NB4 (cell line): ENCODE measurements at regions not wholly inside any gene's neighbourhood (a gene's known extent, or its start where the extent isn't known, plus 50 kb on each side); places are given as distances from the start of the nearest gene placed in this dataset.

Source experiments
- DNase-seq: peaks from one replicate; pipeline ENCODE4 v3.0.0; 2010; ENCODE audit warnings: low read depth
- H3K4me3 ChIP-seq: one replicate; pipeline ENCODE4 v1.5.1; 2011; ENCODE audit warnings: mild to moderate bottlenecking, low read depth, low read length, moderate library complexity
- MAX ChIP-seq: IDR thresholded peaks from 2 replicates; pipeline ENCODE4 v1.6.1; 2011; ENCODE audit warnings: low read depth, low read length
- MYC ChIP-seq: IDR thresholded peaks from 2 replicates; pipeline ENCODE4 v1.6.1; 2011; ENCODE audit warnings: low read depth, low read length
- POLR2A ChIP-seq: IDR thresholded peaks from 2 replicates; pipeline ENCODE4 v1.6.1; 2011; ENCODE audit warnings: mild to moderate bottlenecking; ENCODE audit not compliant: insufficient read length; ENCODE audit errors: extremely low read depth
- TF ChIP-seq, protein P1 (sequence below): IDR thresholded peaks from one replicate; pipeline ENCODE4 v1.5.1; 2012; ENCODE audit warnings: low read depth, low read length

DNA sequence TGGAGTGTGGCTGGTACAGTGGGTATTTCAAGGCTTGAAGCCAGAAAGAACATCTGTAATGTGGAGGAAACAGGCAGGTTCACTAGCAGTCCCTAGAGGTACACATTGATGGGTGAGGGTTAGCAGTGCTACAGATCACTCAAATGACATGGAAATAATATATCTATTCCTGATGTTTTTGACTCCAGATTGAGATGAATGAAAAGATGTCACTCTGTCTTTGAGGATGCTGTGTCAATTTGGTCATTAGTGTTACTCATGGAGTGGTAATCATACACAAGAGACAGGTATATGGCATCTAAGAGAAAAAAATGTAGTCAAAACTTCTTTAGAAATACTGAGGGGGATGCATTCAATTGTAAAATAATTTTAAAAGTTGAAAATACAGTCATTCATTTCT is 135.1 kb downstream of the ZIC1 start:
- DNase-seq = no peak
- no peak overlapping the region for H3K4me3 ChIP-seq
- TF ChIP-seq MYC (no peak), MAX (no peak), POLR2A (no peak)
- TF ChIP-seq, protein P1, sequence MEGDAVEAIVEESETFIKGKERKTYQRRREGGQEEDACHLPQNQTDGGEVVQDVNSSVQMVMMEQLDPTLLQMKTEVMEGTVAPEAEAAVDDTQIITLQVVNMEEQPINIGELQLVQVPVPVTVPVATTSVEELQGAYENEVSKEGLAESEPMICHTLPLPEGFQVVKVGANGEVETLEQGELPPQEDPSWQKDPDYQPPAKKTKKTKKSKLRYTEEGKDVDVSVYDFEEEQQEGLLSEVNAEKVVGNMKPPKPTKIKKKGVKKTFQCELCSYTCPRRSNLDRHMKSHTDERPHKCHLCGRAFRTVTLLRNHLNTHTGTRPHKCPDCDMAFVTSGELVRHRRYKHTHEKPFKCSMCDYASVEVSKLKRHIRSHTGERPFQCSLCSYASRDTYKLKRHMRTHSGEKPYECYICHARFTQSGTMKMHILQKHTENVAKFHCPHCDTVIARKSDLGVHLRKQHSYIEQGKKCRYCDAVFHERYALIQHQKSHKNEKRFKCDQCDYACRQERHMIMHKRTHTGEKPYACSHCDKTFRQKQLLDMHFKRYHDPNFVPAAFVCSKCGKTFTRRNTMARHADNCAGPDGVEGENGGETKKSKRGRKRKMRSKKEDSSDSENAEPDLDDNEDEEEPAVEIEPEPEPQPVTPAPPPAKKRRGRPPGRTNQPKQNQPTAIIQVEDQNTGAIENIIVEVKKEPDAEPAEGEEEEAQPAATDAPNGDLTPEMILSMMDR = no peak

DNA sequence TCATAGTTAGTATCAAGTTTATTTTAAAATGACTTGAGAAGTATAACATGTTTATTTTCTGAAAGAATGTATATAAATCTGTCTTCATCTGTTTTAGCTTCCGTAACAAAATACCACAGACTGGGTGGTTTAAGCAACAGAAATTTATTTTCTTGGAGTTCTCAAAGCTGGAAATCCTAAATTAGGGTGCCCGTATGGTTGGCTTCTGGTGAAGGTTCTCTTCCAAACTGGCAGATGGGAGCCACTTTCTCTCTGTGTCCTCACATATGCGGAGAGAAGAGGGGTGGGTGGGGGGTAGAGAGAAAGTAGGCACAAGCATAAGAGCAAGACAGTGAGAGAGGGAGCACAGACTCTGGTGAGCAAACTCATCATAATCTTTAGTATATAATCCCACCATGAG is 142.3 kb downstream of the ZIC1 start:
- no peak for DNase-seq
- H3K4me3 ChIP-seq = no peak overlapping the region
- TF ChIP-seq POLR2A (no peak), MAX (no peak), MYC (no peak)
- TF ChIP-seq, protein P1 = no peak

DNA sequence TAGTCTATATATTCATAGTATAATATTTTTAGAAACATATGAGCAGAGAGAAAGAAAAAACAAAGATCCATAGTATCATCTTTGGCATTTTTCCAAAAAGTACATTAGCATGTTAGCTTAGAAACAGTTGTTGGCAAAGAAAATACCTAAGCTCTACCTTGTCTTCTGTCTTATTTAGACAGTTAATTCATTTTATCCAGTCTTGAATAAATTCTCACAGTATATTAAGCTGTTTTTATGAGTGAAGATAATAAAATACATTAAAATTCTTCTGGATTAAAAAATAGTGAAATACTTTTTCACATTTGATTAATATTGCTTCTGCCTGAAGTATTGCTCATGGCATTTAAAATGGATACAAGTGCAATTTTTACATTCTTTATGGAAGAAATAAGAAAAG is 145.2 kb downstream of the ZIC1 start:
- no peak for TF ChIP-seq POLR2A
- TF ChIP-seq, protein P1 = no peak
- TF ChIP-seq MAX = no peak
- TF ChIP-seq MYC = no peak
- DNase-seq = no peak
- H3K4me3 ChIP-seq = no peak overlapping the region

DNA sequence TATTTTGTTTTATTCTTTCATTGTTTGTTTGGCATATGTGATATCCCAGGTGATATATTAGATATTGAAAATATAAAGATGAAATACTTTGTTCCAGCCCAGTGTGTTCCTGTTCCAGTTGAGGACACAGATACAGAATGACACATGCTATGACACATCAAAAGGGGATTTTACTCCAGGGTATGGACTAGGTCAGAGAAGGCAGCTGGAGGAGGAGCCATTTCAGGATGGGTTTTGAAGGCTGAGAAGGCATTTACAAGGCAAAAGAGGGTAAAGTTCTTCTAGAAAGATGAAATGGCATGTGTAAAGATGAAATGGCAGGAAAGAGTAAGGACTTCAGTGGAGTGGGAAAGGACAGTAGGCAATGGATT is 163.8 kb downstream of the ZIC1 start:
- no peak for DNase-seq
- TF ChIP-seq, protein P1 = no peak
- TF ChIP-seq MAX (no peak), POLR2A (no peak), MYC (no peak)
- H3K4me3 ChIP-seq = no peak overlapping the region

GRCh38 chr3:147574621-147575020 is 165.5 kb downstream of the ZIC1 start:
- no peak overlapping the region for H3K4me3 ChIP-seq
- no peak for DNase-seq
- TF ChIP-seq POLR2A = no peak
- no peak for TF ChIP-seq MAX

GRCh38 chr3:147575391-147575790 is 166.2 kb downstream of the ZIC1 start:
- DNase-seq = no peak
- TF ChIP-seq MAX (no peak), POLR2A (no peak), MYC (no peak)
- TF ChIP-seq, protein P1 = no peak

More at GRCh38 chr3:147575391-147575790, 166.2 kb downstream of the ZIC1 start:
- H3K4me3 ChIP-seq = no peak overlapping the region
